MM.1S (cell line): ENCODE measurements at regions not wholly inside any gene's neighbourhood (a gene's known extent, or its start where the extent isn't known, plus 50 kb on each side); places are given as distances from the start of the nearest gene placed in this dataset.

ENCODE experiments used
- DNase-seq: peaks from one replicate; pipeline ENCODE4 v3.0.0-alpha.2; 2015
- H2AFZ ChIP-seq: fragments of 300-600 bp; sonication (generic); 2 replicates; pipeline ENCODE4 v1.6.0; 2016; ENCODE audit warnings: antibody characterized with exemption, low read length
- H3F3A ChIP-seq: fragments of 300-600 bp; sonication (generic); 2 replicates; pipeline ENCODE4 v1.6.1; 2016; ENCODE audit warnings: mild to moderate bottlenecking, antibody characterized with exemption, low read length, moderate library complexity, mixed read lengths; ENCODE audit not compliant: insufficient read depth
- H3K27ac ChIP-seq: fragments of 300-600 bp; sonication (generic); 2 replicates; pipeline ENCODE4 v1.5.1; 2016; ENCODE audit warnings: mild to moderate bottlenecking, low read length
- H3K27me3 ChIP-seq: fragments of 300-600 bp; sonication (generic); replicated peaks from 2 replicates; pipeline ENCODE4 v1.6.0; 2016; ENCODE audit warnings: low read length; ENCODE audit not compliant: insufficient read depth
- H3K36me3 ChIP-seq: fragments of 300-600 bp; sonication (generic); replicated peaks from 2 replicates; pipeline ENCODE4 v1.6.1; 2016; ENCODE audit warnings: mild to moderate bottlenecking, low read length, mixed read lengths; ENCODE audit not compliant: insufficient read depth
- H3K4me1 ChIP-seq: fragments of 300-600 bp; sonication (generic); 2 replicates; pipeline ENCODE4 v1.6.1; 2016; ENCODE audit warnings: low read length, mixed read lengths
- H3K4me2 ChIP-seq: fragments of 300-600 bp; sonication (generic); 2 replicates; pipeline ENCODE4 v1.6.0; 2016; ENCODE audit warnings: low read depth, low read length
- H3K4me3 ChIP-seq: fragments of 300-600 bp; sonication (generic); 2 replicates; pipeline ENCODE4 v1.5.1; 2016; ENCODE audit warnings: low read length, mixed read lengths
- H3K79me2 ChIP-seq: fragments of 300-600 bp; sonication (generic); 2 replicates; pipeline ENCODE4 v1.6.1; 2016; ENCODE audit warnings: mixed run types, low read length, mixed read lengths
- H3K9ac ChIP-seq: fragments of 300-600 bp; sonication (generic); 2 replicates; pipeline ENCODE4 v1.6.1; 2016; ENCODE audit warnings: low read length, mixed read lengths
- H3K9me2 ChIP-seq: fragments of 300-600 bp; sonication (generic); replicated peaks from 2 replicates; pipeline ENCODE4 v1.6.1; 2016; ENCODE audit warnings: mild to moderate bottlenecking, low read length, mixed read lengths; ENCODE audit not compliant: insufficient read depth
- H3K9me3 ChIP-seq: fragments of 300-600 bp; sonication (generic); replicated peaks from 2 replicates; pipeline ENCODE4 v1.6.1; 2016; ENCODE audit warnings: mild to moderate bottlenecking, low read length, mixed read lengths; ENCODE audit not compliant: insufficient read depth
- H4K20me1 ChIP-seq: fragments of 300-600 bp; sonication (generic); 2 replicates; pipeline ENCODE4 v1.6.1; 2016; ENCODE audit warnings: mild to moderate bottlenecking, low read length, moderate library complexity, mixed read lengths; ENCODE audit not compliant: insufficient read depth
- CTCF ChIP-seq: fragments of 300-600 bp; sonication (generic); IDR thresholded peaks from 2 replicates; pipeline ENCODE4 v1.5.1; 2016; ENCODE audit warnings: antibody characterized with exemption, low read length, mixed read lengths
- EZH2 ChIP-seq: fragments of 300-600 bp; sonication (generic); optimal IDR thresholded peaks from 2 replicates; pipeline ENCODE3; 2017; ENCODE audit warnings: low read depth, mild to moderate bottlenecking, antibody characterized with exemption, low read length, mixed read lengths
- EZH2phosphoT487 ChIP-seq: fragments of 300-600 bp; sonication (generic); IDR thresholded peaks from 2 replicates; pipeline ENCODE4 v1.6.1; 2018; ENCODE audit warnings: antibody characterized with exemption, low read length

DNA sequence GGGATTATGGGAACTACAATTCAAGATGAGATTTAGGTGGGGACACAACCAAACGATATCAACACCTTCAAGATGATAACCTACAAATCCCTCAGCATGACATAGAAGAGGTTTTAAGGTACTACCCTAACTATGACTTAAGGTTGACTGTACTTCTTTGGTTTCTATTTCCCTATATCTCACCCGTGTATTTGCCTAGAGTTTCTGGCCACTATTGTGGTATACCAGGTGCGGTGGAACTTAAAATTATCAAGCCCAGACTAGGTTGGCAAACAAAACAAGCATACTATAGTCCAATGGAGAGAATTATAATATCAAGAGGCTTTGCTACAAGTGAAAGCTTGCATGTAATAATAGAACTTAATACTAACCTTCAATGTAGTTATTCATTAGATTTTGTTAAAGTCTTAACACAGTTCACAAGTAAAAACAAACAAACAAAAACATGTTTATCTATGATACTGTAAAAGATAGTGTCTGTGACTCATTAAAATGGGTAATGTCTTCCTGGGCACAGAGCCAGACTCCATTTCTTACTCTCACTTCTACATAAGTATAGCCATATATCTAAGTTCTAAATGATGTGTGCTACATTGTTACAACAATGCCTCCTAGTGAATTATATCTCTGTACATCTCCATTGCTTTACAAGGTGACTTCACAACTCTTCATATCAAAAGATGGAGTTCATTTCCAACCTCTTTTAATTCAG is 479.1 kb downstream of the ZBBX start:
- DNase-seq = no peak

DNA sequence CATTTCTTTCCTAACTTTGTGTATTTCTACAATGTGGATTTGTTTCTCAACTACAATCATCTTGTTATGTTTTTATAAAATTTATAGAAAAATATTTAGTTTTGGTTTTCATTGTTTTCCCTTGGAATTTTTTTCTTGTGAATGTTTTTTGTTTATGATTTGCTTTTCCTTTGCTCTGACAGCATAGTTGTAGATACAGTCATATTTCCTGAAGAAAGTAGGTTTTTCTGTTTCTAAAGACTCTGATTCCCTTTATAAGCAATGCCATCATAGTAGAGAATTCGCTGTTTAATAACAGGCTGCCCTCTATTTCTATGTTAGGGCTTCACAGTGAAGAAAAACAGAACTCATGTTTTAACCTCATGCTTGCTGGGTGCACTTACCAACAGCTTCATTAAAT is 482.3 kb downstream of the ZBBX start:
- no peak overlapping the region for H3K9ac ChIP-seq
- H3K4me3 ChIP-seq = no peak overlapping the region
- no peaks in the 10 kb centered on the region for H4K20me1 ChIP-seq
- TF ChIP-seq EZH2 = no peak
- TF ChIP-seq CTCF = no peak
- TF ChIP-seq EZH2phosphoT487 = no peak
- H3F3A ChIP-seq = no peaks in the 10 kb centered on the region
- H3K9me3 ChIP-seq = no peaks in the 10 kb centered on the region
- no peaks in the 10 kb centered on the region for H3K27me3 ChIP-seq
- H3K79me2 ChIP-seq = no peaks in the 10 kb centered on the region
- no peaks in the 10 kb centered on the region for H3K4me1 ChIP-seq
- H3K4me2 ChIP-seq = no peak overlapping the region
- DNase-seq = no peak
- H3K27ac ChIP-seq = no peak overlapping the region
- no peak overlapping the region for H2AFZ ChIP-seq
- H3K9me2 ChIP-seq = no peaks in the 10 kb centered on the region
- no peaks in the 10 kb centered on the region for H3K36me3 ChIP-seq

More for the DNA sequence above, 479.1 kb downstream of the ZBBX start:
- no peaks in the 10 kb centered on the region for H4K20me1 ChIP-seq
- no peak overlapping the region for H3K4me3 ChIP-seq
- H3K4me2 ChIP-seq = no peak overlapping the region
- H3K79me2 ChIP-seq = no peaks in the 10 kb centered on the region
- H3K9me3 ChIP-seq = no peaks in the 10 kb centered on the region
- H3K9me2 ChIP-seq = no peaks in the 10 kb centered on the region
- no peak overlapping the region for H2AFZ ChIP-seq
- no peak overlapping the region for H3K27ac ChIP-seq
- H3K9ac ChIP-seq = no peak overlapping the region
- H3K27me3 ChIP-seq = no peaks in the 10 kb centered on the region
- TF ChIP-seq CTCF (no peak), EZH2phosphoT487 (no peak), EZH2 (no peak)
- no peaks in the 10 kb centered on the region for H3K36me3 ChIP-seq
- H3K4me1 ChIP-seq = no peaks in the 10 kb centered on the region
- no peaks in the 10 kb centered on the region for H3F3A ChIP-seq

DNA sequence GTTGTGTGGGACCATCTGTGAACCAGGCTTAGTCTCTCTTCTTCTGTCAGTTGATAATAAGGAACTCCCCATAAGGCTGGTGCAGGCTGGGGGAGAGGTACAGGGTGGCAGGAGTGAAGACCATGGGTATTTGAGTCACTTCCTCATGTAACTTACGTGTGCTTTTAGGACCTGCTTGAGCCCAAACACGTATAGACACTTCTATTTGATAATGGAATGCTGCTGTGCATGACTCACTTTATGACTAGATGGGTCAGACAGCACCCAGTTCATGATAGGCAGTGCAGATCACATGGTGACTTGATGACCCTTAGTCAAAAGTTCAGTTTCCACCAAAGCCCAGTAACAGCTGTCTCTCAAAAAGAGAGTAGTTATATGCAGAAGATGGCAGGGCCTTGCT is 490.9 kb downstream of the ZBBX start:
- no peaks in the 10 kb centered on the region for H4K20me1 ChIP-seq
- no peaks in the 10 kb centered on the region for H3K9me2 ChIP-seq
- H3K4me3 ChIP-seq = no peak overlapping the region
- H3K36me3 ChIP-seq = no peaks in the 10 kb centered on the region
- no peaks in the 10 kb centered on the region for H3F3A ChIP-seq
- no peaks in the 10 kb centered on the region for H3K9me3 ChIP-seq
- H3K27me3 ChIP-seq = no peaks in the 10 kb centered on the region
- no peak overlapping the region for H3K27ac ChIP-seq
- no peak for DNase-seq
- H3K4me1 ChIP-seq = no peaks in the 10 kb centered on the region
- TF ChIP-seq CTCF (no peak), EZH2phosphoT487 (no peak), EZH2 (no peak)
- no peak overlapping the region for H3K9ac ChIP-seq
- H3K79me2 ChIP-seq = no peaks in the 10 kb centered on the region
- no peak overlapping the region for H3K4me2 ChIP-seq
- H2AFZ ChIP-seq = no peak overlapping the region
